GM21723 (cell line): ENCODE measurements at regions not wholly inside any gene's neighbourhood (a gene's known extent, or its start where the extent isn't known, plus 50 kb on each side); places are given as distances from the start of the nearest gene placed in this dataset.

ENCODE experiments used
- ATAC-seq: cut with Tn5 transposase; IDR thresholded peaks from one replicate; pipeline ENCODE4 v1.9.1; 2021; ENCODE audit warnings: mild to moderate bottlenecking, moderate library complexity; ENCODE audit not compliant: unreplicated experiment

DNA sequence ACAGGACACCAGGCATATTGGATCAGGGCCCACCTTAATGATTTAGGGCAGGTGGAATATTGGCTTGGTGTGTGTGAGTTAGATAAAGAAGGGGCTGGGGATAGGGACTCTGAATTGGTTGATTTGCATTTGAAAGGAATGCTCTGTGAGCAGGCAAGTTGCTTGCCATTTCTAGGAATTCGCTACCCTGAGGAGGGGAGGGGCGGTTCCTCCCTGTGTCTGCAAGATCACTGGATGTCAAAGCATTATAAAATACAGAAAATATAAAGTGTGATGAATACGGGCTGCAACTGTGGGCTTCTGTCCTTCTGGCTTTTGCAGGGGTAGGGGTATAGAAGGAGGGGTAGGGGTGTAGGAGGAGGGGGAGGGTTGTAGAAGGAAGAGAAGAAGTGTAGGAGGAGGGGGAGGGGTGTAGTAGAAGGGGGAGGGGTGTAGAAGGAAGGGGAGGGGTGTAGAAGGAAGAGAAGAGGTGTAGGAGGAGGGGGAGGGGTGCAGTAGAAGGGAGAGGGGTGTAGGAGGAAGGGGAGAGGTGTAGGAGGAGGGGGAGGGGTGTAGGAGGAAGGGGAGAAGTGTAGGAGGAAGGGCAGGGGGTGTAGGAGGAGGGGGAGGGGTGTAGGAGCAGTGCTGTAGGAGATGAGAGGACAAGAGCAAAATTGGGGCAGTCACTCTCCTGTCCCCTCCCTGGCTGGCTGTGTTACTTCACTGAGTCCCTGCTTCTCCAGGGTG is 238.0 kb upstream of the COPS8 start:
- ATAC-seq = no peak

DNA sequence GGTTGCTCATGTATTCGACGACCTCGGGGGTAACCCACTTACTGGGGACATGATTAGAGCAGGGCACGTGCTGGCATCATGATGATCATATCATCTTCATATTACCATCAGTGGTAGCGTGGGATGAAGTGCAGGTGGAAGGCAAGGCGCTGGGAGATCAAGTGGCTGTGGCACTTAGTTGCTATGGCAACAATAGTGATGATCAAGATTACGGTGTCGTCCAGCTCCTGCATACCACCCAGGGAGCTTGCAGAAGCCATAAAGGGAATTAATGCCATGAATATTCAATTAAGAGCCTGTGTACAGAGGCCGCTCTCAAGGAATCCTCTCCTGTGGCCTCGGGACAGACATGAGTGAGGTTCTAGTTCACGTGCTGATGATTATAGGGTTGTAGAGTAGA is 237.2 kb upstream of the COPS8 start:
- ATAC-seq = no peak

DNA sequence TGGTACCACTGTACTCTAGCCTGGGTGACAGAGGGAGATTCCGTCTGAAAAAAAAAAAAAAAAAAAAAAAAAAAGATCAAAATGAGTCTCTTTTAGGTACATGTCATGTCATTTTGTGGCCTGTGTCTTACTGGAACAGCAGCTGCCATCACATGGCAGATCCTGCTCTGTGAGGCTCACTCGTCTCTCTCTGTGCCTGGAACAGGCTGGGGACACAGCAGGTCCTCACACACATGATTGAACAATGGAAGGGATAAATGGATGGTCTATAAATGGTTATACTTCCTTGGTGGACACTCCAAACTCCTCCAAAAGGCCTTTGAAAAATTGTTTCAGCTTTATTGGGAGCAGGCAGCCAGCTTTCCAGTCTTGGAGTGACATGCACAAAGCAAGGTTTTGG is 236.2 kb upstream of the COPS8 start:
- no peak for ATAC-seq

DNA sequence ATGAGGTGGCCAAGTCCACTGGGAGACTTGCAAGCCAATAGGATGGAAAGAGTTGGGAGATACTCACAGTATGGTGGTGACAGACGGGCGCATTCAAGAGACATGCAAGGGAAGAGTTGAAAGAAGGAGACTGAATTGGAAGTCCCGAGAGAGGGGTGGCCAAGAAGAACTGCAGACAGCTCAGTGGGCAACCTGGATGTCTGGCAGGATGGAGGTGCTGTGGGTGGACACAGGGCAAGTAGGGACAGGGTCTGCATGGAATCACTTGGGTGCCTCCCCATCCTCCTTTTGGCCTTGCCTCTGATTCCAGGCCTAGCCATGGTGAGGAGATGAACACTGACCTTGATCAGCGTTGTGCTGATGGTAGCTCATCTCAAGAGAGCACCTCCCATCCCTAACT is 235.7 kb upstream of the COPS8 start:
- ATAC-seq = no peak

DNA sequence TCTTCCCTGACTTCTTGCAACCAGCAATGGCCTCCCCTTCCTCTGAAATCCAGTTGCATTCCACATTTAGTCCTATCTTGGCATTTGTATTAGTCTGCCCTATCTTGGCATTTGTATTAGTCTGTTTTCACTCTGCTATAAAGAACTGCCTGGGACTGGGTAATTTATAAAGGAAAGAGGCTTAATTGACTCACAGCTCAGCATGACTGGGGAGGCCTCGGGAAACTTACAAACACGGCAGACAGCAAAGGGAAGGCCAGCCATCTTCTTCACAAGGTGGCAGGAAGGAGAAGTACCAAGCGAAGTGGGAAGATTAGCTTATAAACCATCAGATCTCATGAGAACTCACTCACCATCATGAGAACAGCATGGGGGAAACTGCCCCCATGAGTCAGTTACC is 234.5 kb upstream of the COPS8 start:
- ATAC-seq = no peak

DNA sequence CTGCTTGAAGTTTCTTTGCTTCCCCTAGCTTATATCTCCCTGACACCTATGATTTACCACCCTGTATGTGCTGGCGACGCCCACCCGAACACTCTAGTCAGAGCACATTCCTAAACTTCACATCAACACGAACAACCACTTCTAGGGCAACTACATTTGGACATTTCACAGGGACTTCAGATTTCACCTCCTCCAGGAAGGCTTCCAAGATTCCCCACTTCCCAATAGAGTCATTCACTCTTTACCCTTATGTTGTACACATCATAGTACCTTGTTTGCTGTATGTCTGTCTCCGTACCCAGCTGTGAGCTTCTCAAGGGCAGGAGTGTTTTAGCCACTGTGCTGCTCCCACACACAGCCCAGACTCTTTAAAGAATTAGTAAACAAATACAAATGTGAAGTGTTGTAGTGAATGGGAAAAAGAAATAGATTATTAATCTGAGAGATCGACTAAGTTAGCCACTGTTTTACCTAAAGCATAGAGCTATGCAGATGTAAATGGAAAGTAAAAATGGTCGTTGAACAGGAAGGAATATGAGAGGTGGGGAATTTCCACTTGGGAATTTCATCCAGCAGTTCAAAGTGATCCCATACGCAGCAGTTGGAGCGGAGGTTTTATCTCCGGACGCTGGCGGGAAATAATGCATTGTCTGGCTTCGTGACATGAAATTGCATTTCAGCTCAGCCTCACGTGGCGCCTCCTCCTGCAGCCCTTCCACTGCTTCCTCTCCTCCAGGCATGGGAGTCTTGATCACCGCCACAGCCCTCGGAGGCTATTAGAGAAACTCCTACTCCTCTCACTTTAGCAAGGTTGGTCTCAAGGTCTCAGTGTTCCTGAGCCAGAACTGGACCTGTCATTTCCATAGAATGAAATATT is 233.4 kb upstream of the COPS8 start:
- no peak for ATAC-seq

DNA sequence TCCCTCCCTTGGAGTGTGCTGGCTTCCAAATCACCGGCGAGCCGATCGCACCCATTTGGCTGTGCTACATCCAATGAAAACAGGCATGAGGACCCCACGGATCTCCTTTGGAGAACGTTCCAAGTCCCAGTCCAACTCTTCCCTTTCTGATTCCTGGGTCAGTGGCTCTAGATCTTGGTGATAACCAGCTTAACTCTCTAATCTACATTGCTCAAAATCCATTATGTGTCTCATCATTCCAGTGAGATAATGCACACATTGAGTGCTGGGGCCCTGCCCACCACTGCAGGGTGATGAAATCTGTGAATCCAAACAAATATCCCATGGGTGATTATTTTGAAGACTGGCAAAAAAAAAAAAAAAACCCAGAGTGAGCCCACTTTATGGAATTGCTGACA is 232.7 kb upstream of the COPS8 start:
- no peak for ATAC-seq

DNA sequence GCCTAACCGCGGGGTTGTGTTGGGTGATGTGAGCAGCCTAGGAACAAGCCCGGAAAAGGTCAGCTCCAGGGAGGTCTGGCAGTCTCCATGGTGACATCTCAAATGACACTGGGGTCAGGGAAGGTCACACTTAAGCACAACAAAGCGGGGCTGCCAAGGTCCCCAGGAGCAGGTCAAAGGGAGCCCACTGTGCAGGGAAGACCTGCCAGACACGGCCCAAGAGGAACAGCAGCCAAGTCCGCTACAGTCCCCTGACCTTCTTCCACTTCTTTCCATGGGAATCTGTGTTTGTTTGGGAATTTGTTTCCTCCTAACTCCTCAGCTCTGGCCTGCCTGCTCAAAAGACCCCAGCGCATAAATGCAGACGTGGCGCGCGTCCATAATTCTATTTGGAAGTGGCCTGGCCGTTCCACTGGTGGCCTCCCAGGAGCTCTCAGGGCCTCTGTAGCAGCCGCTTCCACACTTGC is 232.1 kb upstream of the COPS8 start:
- ATAC-seq = no peak

DNA sequence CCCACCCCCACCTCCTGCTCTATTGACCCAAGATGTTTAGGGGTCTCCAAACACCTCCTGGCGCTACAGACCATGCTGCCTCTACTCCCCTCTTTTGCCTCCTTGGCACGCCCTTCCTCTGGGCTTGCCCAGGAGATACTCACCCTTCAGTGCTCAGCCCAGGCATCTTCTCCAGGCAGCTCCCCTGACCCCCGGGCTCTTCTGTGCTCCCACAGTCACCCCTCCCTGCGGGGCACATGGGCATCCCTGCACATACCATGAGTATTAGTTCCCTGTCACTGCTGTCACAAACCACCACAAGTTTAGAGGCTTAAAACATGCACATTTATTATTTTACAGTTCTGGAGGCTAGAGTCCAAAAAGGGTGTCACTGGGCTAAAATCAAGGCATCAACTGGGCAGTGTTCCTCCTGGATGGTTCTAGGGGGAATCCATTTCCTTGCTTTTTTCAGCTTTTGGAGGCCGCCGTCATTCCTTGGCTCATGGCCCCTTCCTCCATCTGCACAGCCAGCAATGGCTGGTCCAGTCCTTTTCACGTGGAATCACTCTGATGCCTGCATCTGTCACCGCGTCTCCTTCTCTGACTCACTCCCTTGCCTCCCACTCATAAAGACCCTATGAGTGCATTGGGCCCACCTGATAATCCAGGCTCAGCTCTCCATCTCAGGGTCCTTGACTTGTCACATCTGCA is 230.4 kb upstream of the COPS8 start:
- ATAC-seq = no peak

DNA sequence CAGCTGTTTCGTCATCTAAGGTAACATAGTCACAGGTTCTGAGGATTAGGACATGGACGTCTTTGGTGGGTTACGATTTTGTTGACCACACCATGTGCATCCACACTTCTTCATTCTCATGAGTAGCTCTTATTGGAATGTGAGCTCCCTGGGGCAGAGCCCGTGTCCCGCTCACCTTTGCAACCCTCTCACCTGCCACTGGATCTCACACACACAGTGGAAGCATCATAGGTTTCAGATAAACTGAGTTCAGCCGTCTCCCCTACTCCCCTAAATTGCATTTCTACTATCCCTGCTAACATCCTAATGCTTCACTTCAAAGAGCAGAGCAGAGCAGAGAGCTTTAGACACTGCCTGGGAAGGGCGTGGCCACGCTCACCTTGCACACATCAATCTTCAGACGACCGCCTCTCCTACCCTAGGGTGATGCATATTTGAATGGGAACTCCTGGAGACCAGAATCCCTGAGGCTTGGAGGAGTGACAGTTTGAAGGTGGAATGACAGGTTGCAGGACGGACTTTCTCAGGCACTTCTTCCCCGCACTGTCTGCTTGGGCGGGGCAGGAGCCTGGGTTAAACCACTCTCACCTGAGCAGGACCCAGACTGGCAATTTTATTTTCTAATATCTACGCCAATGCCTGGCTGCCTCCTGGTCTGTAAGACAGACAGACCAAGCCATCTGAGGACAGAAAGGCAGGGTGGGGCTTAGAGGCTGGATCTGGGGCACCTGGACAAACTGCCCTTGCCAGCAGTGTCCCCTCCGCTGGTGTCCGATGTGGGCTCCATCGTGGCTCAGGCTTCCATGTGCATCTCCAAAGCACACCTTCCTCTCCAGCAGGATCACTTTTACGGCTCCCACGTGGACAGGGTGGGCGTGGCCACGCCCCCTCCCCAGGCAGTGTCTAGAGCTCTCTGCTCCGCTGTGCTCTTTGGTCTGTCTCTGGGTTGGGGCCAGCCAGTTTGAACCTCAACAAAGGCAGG is 229.5 kb upstream of the COPS8 start:
- no peak for ATAC-seq

DNA sequence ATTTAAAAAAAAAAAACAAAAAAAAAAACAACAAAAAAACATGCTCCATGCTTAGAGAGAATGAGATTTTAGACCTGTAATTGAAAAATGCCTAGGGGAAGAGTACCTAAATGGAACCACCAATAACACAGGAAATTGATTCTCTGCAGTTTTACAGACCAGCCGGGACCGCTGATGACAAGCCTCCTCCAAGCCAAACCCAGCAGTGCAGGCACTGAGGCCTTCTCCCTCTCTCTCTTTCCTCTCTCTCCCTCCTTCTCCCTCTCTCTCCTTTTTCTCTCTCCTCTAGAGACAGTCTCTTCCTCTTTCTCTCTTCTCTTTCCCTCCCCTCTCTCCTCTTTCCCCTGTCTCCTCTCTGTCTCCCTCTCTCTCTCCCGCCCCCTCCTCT is 228.8 kb upstream of the COPS8 start:
- ATAC-seq = no peak

DNA sequence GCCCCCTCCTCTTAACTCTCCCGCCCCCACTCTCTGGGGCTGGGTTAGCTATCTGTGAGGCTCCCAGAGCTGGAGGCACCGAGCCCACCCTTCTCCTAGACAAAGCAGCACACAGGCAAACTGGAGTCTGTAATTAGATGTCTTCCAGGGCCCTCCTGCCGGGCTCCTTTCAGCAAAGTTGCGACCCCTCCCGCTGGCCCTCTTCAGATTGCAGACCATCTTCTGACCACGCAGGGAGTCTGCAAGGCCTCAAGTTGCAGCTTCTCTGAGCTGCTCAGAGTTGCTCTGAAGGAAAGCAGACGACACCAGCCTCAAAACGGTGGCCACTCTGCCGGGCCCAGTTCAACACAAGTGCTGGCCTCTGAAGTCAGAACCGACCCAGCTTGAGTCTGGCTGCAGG is 228.4 kb upstream of the COPS8 start:
- no peak for ATAC-seq

DNA sequence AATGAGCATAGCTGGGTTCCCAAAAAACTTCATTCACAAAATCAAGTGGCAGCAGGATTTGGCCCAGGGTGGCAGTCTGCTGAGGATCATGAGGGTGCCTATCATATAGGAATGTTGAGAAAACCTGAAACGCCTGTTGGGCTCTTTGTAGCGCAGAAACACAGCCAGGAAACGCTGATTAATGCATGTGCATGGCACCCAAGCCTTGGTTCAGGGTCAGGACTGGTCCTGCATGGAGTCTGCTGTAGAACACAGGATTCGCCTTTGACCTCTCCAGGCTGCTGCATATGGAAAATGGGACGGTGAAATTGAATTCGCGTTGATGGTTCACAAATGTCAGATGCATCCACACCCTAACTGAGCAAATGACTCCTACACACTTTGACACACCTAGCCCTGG is 227.9 kb upstream of the COPS8 start:
- no peak for ATAC-seq

DNA sequence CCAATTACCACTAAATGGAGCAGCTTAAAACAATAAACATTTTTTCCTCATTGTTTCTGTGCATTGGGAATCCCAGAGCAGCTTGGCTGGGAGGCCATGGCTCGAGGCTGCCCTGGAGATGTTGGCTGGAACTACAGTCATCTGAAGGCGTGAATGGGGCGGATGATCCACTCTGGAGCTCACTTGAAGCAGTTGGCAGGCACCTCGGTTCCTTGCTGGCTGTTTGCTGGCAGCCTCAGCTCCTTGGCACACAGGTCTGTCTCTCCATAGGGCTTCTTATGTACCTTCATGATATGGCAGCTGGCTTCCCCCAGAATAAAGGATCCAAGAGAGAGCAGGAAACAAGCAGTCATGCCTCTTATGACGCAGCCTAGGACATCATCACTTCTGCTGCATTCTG is 227.0 kb upstream of the COPS8 start:
- ATAC-seq = no peak

DNA sequence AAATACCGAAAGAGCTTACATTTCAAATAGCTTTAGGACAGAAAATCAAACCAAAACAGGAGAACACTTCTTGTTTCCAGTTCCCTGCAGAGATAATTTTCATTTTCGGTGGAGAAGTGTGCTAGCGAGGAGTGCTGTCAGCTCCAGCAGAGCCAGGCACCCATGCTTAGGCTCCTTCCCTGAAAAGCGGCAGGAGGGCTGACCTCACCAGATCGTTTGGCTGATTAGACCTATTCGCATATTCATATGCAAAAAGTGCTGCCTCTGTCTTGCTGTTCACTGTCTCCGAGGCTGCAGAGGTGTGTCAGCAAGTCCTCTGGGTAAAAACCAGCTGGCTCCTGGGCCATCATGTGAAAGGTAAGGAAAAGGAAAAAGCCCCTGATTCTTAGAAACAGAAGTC is 225.8 kb upstream of the COPS8 start:
- no peak for ATAC-seq

DNA sequence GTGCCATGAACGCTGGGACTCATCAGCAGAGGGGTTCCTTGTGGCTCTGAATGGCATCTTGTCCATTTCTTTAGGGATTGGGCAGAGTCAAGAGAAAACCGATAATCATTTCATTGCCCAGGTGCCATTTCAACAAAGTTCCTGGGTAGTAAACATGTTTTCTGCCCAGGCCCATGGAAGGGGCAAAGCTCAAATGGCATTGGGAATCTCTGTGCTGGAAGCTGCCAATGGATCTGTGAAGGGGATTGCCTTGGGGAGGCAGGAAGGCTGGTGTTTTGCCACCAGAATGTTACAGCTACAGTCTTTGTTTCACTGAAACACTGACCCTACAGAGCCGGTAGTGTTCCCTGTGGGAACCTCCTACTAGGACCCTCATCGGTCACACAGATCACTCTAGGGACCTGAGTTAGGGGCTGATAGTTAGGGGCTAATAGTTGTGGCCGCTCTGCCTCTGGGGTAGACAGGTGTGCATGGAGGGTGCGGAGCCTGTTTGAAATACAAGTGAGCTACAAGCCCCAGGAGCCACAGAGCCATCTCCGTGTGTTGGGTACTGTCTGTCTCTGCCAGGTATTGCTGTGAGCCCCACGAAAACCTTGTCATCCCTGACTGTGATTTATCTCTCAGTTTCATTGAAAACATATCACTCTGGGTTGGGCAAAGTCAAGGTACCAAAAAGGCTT is 224.4 kb upstream of the COPS8 start:
- ATAC-seq = no peak

DNA sequence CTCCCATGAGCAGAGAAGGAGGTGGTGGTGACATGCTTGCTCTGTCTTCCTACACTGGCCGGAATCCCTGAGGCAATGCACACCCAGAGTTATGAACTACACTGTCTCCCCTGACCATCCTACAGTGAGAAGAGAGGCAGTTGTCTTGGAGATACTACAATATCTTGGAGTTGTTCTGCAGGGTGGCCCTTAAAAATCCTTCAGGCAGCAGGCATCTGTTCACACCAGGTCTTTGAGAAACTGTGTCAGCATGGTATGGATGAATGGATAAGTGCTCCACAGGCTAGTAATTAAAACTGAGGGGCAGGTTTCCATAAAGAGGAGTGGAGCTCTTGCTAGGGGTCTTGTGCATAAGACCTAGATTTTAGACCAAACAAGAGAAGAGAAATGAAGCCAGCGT is 223.7 kb upstream of the COPS8 start:
- ATAC-seq = no peak

DNA sequence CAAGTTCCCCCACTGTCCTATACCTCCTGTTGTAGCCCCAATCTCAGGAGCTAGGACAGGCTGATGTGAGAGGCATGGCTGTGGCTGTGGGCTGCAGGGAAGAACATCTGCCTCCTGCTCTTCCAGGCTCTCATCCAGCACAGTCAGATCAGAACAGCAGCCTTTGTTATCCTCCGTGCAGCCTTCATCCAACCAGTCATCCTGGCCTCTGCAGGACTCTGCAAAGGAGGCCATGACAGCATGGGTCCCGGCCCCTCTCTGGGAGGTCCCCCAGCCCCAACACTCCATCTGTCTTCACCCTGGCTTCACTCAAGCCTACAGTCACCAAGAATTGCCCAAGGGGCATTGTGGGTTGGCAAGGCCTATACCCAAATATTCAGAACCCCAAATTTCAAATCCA is 223.2 kb upstream of the COPS8 start:
- ATAC-seq = no peak

DNA sequence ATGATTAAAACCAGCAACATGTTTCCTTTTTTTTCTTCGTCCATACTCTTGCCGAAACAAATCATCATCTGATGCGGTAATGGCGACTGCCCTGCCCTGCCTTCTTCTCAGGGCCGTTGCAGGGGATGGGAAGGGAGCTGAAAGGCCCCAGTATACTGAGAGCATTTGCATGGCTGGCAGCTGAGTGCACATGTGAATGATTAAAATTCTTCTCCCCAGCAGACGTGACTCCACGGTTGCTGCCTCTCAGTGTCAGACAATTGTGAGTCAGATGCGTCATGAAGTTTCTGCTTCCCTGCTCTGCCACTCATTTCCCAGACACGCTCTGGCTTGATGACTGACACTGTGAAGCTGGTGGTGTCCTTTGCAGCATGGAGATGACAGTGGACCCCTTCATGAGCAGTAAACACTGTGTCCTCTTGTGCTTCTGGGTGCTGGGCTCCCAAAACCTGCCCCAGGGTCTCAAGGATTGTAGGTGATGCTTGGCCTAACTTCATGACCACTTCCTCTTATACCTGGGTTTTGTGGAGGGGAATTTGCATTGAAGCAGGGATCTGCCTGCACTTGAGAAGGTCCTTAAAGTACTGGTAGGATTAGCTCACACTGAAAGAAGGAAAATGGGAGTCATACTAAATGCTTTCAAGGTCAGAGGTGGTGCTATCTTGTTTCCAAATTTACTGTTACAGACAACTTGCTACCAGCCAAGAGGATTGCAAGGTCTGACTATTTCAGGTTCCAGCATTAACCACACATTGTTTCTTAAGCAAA is 222.5 kb upstream of the COPS8 start:
- peak; percentile 80 for ATAC-seq
